ENCODE measurements at regions not wholly inside any gene's neighbourhood (a gene's known extent, or its start where the extent isn't known, plus 50 kb on each side); places are given as distances from the start of the nearest gene placed in this dataset.
A peak's percentile ranks its signal among the peaks of the same experiment; 100 is the strongest.
"Not testable (repeated sequence)": the region's sequence is repeated elsewhere in the genome, so short reads cannot be mapped to it uniquely, and the experiment has no call there.

- Histone ChIP-seq H3K79me2 (ENCODE audit: low read length) (no peaks in the 10 kb centered on the region), H3K9me2 (replicated peaks; ENCODE audit: insufficient read depth, low read length) (no peaks in the 10 kb centered on the region), H2AFZ (ENCODE audit: low read length) (peak overlapping the region; percentile 25; the same call in 1 of the 2 replicates), H3K9me3 (ENCODE audit: low read length) (no peaks in the 10 kb centered on the region), H3K4me3 (ENCODE audit: low read length) (no peak overlapping the region), H3K27ac (ENCODE audit: low read length) (peak overlapping the region; percentile 39; the same call in 1 of the 2 replicates), H3K9ac (ENCODE audit: low read length) (peak overlapping the region; percentile 11; the same call in 1 of the 2 replicates), H3K36me3 (ENCODE audit: insufficient read depth, low read length) (no peaks in the 10 kb centered on the region), H3K4me1 (ENCODE audit: low read length) (peaks cover 50% of the 10 kb centered on the region), H3K4me2 (ENCODE audit: low read depth, low read length, poor library complexity, severe bottlenecking) (peak overlapping the region; percentile 18), H3K27me3 (ENCODE audit: low read length) (no peaks in the 10 kb centered on the region), H4K20me1 (ENCODE audit: insufficient read depth, low read depth, low read length) (no peaks in the 10 kb centered on the region)
- DNase-seq: peak; percentile 54
These were observed 428.7 kb upstream of the ID2 start for GRCh38 chr2:8252997-8253694.

DNA sequence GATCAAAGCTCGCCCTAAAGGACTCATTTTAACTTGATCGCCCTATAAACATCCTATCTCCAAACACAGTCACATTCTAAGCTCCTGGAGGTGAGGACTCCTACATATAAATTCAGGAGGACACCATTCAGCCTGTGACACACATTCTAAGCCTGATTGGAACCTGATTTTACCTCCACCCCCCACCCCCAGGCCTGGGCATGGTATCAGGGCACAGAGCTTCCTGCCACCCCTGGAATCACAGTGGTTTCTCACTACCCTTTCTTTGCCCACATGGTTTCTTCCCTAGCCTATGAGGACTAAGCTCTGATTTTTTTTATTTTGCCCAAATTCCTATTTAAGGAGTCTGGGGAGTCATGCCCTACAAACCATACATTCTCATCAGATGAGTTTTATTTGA, 428.1 kb upstream of the ID2 start:
- no peak for DNase-seq
- Histone ChIP-seq H3K79me2 (ENCODE audit: low read length) (no peaks in the 10 kb centered on the region), H3K27ac (ENCODE audit: low read length) (no peak overlapping the region), H3K27me3 (ENCODE audit: low read length) (no peaks in the 10 kb centered on the region), H3K4me3 (ENCODE audit: low read length) (no peak overlapping the region), H3K9ac (ENCODE audit: low read length) (peak overlapping the region; percentile 17; the same call in 1 of the 2 replicates), H2AFZ (ENCODE audit: low read length) (peak overlapping the region; percentile 25; the same call in 1 of the 2 replicates), H3K9me3 (ENCODE audit: low read length) (no peaks in the 10 kb centered on the region), H3K36me3 (ENCODE audit: insufficient read depth, low read length) (no peaks in the 10 kb centered on the region), H3K9me2 (replicated peaks; ENCODE audit: insufficient read depth, low read length) (no peaks in the 10 kb centered on the region), H4K20me1 (ENCODE audit: insufficient read depth, low read depth, low read length) (no peaks in the 10 kb centered on the region), H3K4me1 (ENCODE audit: low read length) (peaks cover 43% of the 10 kb centered on the region), H3K4me2 (ENCODE audit: low read depth, low read length, poor library complexity, severe bottlenecking) (peak overlapping the region; percentile 18)

GRCh38 chr2:8254214-8254613, 427.6 kb upstream of the ID2 start:
- not testable (repeated sequence) for H3K9me2 ChIP-seq (replicated peaks; ENCODE audit: insufficient read depth, low read length); H3K36me3 ChIP-seq (ENCODE audit: insufficient read depth, low read length); H3K4me2 ChIP-seq (ENCODE audit: low read depth, low read length, poor library complexity, severe bottlenecking); H3K9ac ChIP-seq (ENCODE audit: low read length); H3K79me2 ChIP-seq (ENCODE audit: low read length); H3K27me3 ChIP-seq (ENCODE audit: low read length); H4K20me1 ChIP-seq (ENCODE audit: insufficient read depth, low read depth, low read length); H3K9me3 ChIP-seq (ENCODE audit: low read length); H3K4me3 ChIP-seq (ENCODE audit: low read length); DNase-seq; H2AFZ ChIP-seq (ENCODE audit: low read length); H3K27ac ChIP-seq (ENCODE audit: low read length)
- peaks cover 42% of the 10 kb centered on the region for H3K4me1 ChIP-seq (ENCODE audit: low read length)

GRCh38 chr2:8254791-8255447, 426.9 kb upstream of the ID2 start:
- Histone ChIP-seq H2AFZ (ENCODE audit: low read length) (no peak overlapping the region), H3K4me1 (ENCODE audit: low read length) (peaks cover 44% of the 10 kb centered on the region), H3K27ac (ENCODE audit: low read length) (no peak overlapping the region), H4K20me1 (ENCODE audit: insufficient read depth, low read depth, low read length) (no peaks in the 10 kb centered on the region), H3K9me2 (replicated peaks; ENCODE audit: insufficient read depth, low read length) (no peaks in the 10 kb centered on the region), H3K4me3 (ENCODE audit: low read length) (no peak overlapping the region), H3K79me2 (ENCODE audit: low read length) (no peaks in the 10 kb centered on the region), H3K9ac (ENCODE audit: low read length) (no peak overlapping the region), H3K36me3 (ENCODE audit: insufficient read depth, low read length) (no peaks in the 10 kb centered on the region), H3K4me2 (ENCODE audit: low read depth, low read length, poor library complexity, severe bottlenecking) (no peak overlapping the region), H3K27me3 (ENCODE audit: low read length) (no peaks in the 10 kb centered on the region), H3K9me3 (ENCODE audit: low read length) (no peaks in the 10 kb centered on the region)
- DNase-seq: no peak

GRCh38 chr2:8255448-8255800, 426.4 kb upstream of the ID2 start:
- H3K4me3 ChIP-seq (ENCODE audit: low read length): no peak overlapping the region
- H3K4me1 ChIP-seq (ENCODE audit: low read length): peaks cover 44% of the 10 kb centered on the region
- no peak overlapping the region for H2AFZ ChIP-seq (ENCODE audit: low read length)
- no peaks in the 10 kb centered on the region for H3K36me3 ChIP-seq (ENCODE audit: insufficient read depth, low read length)
- H3K9ac ChIP-seq (ENCODE audit: low read length): no peak overlapping the region
- no peaks in the 10 kb centered on the region for H3K79me2 ChIP-seq (ENCODE audit: low read length)
- no peak overlapping the region for H3K4me2 ChIP-seq (ENCODE audit: low read depth, low read length, poor library complexity, severe bottlenecking)
- H3K9me2 ChIP-seq (replicated peaks; ENCODE audit: insufficient read depth, low read length): no peaks in the 10 kb centered on the region
- no peaks in the 10 kb centered on the region for H3K9me3 ChIP-seq (ENCODE audit: low read length)
- no peak for DNase-seq
- H3K27me3 ChIP-seq (ENCODE audit: low read length): no peaks in the 10 kb centered on the region
- no peaks in the 10 kb centered on the region for H4K20me1 ChIP-seq (ENCODE audit: insufficient read depth, low read depth, low read length)
- no peak overlapping the region for H3K27ac ChIP-seq (ENCODE audit: low read length)

GRCh38 chr2:8256905-8257304, 425.0 kb upstream of the ID2 start:
- no peak for DNase-seq
- Histone ChIP-seq H3K4me3 (ENCODE audit: low read length) (no peak overlapping the region), H3K9me2 (replicated peaks; ENCODE audit: insufficient read depth, low read length) (no peaks in the 10 kb centered on the region), H3K4me1 (ENCODE audit: low read length) (peaks cover 38% of the 10 kb centered on the region), H3K9me3 (ENCODE audit: low read length) (no peaks in the 10 kb centered on the region), H3K36me3 (ENCODE audit: insufficient read depth, low read length) (no peaks in the 10 kb centered on the region), H3K9ac (ENCODE audit: low read length) (no peak overlapping the region), H3K79me2 (ENCODE audit: low read length) (no peaks in the 10 kb centered on the region), H3K4me2 (ENCODE audit: low read depth, low read length, poor library complexity, severe bottlenecking) (no peak overlapping the region), H4K20me1 (ENCODE audit: insufficient read depth, low read depth, low read length) (no peaks in the 10 kb centered on the region), H3K27ac (ENCODE audit: low read length) (no peak overlapping the region), H2AFZ (ENCODE audit: low read length) (no peak overlapping the region), H3K27me3 (ENCODE audit: low read length) (no peaks in the 10 kb centered on the region)

DNA sequence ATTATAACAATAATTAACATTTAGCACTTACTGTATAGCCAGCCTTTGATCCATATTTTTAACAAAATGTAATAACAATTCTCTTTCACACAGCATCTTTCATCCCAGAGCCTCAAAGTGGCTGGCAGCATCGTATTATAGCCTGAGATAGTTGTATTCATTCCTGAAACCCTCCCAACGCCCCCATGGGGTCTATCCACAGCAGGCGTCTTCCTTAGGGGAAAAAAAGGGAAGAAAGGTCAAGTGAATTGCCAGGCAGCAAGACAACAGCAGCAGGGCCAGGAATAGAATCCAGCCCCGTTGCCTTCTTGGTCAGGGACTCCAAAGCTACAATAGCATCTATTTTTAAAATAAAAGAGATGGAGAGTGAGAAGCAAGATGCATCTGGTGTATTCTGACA, 424.4 kb upstream of the ID2 start:
- DNase-seq: no peak
- Histone ChIP-seq H3K9me2 (replicated peaks; ENCODE audit: insufficient read depth, low read length) (no peaks in the 10 kb centered on the region), H3K9ac (ENCODE audit: low read length) (no peak overlapping the region), H3K4me3 (ENCODE audit: low read length) (no peak overlapping the region), H3K9me3 (ENCODE audit: low read length) (no peaks in the 10 kb centered on the region), H3K27me3 (ENCODE audit: low read length) (no peaks in the 10 kb centered on the region), H3K27ac (ENCODE audit: low read length) (no peak overlapping the region), H3K4me2 (ENCODE audit: low read depth, low read length, poor library complexity, severe bottlenecking) (no peak overlapping the region), H3K79me2 (ENCODE audit: low read length) (no peaks in the 10 kb centered on the region), H3K36me3 (ENCODE audit: insufficient read depth, low read length) (no peaks in the 10 kb centered on the region), H4K20me1 (ENCODE audit: insufficient read depth, low read depth, low read length) (no peaks in the 10 kb centered on the region), H3K4me1 (ENCODE audit: low read length) (peaks cover 32% of the 10 kb centered on the region), H2AFZ (ENCODE audit: low read length) (no peak overlapping the region)

DNA sequence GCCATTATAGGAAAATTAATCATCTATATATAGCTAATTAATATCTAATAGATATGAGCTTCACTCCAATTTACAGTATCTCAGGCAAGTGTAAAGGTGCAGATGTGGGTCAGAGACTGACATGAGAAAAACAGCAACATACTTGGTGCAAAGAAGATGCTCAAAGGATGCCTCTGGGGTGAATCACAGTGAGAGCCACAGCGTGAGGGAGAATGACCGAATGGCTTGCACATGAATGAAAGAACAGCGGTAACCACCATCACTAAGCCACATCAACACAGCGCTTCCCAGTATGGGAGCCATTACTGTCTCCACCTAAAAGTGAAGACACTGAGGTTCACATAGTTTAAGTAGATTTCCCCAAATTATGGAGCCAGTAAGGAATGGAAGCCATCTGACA, 423.4 kb upstream of the ID2 start:
- no peak overlapping the region for H3K4me3 ChIP-seq (ENCODE audit: low read length)
- H3K9me2 ChIP-seq (replicated peaks; ENCODE audit: insufficient read depth, low read length): no peaks in the 10 kb centered on the region

More for the DNA sequence above, 423.4 kb upstream of the ID2 start:
- Histone ChIP-seq H3K79me2 (ENCODE audit: low read length) (no peaks in the 10 kb centered on the region), H3K9ac (ENCODE audit: low read length) (no peak overlapping the region), H3K4me1 (ENCODE audit: low read length) (peaks cover 23% of the 10 kb centered on the region), H4K20me1 (ENCODE audit: insufficient read depth, low read depth, low read length) (no peaks in the 10 kb centered on the region), H3K27me3 (ENCODE audit: low read length) (no peaks in the 10 kb centered on the region), H3K27ac (ENCODE audit: low read length) (no peak overlapping the region), H2AFZ (ENCODE audit: low read length) (no peak overlapping the region), H3K36me3 (ENCODE audit: insufficient read depth, low read length) (no peaks in the 10 kb centered on the region), H3K4me2 (ENCODE audit: low read depth, low read length, poor library complexity, severe bottlenecking) (no peak overlapping the region), H3K9me3 (ENCODE audit: low read length) (no peaks in the 10 kb centered on the region)
- DNase-seq: no peak

Data from Karpas-422 (cell line).